ENCODE measurements at regions not wholly inside any gene's neighbourhood (a gene's known extent, or its start where the extent isn't known, plus 50 kb on each side); places are given as distances from the start of the nearest gene placed in this dataset.

- H3K4me3 ChIP-seq (replicated peaks in 1 of 2; ENCODE audit: low read depth in 2 of 2, low read length in 2 of 2): no peak overlapping the region
- no peak for TF ChIP-seq CTCF (IDR thresholded peaks at IDR 0.05; ENCODE audit: low read depth, low read length)
- DNase-seq (ENCODE audit: low read depth in 2 of 2): no peak
These were observed 97.2 kb upstream of the TMEM18 start for GRCh38 chr2:774436-774835.

DNA sequence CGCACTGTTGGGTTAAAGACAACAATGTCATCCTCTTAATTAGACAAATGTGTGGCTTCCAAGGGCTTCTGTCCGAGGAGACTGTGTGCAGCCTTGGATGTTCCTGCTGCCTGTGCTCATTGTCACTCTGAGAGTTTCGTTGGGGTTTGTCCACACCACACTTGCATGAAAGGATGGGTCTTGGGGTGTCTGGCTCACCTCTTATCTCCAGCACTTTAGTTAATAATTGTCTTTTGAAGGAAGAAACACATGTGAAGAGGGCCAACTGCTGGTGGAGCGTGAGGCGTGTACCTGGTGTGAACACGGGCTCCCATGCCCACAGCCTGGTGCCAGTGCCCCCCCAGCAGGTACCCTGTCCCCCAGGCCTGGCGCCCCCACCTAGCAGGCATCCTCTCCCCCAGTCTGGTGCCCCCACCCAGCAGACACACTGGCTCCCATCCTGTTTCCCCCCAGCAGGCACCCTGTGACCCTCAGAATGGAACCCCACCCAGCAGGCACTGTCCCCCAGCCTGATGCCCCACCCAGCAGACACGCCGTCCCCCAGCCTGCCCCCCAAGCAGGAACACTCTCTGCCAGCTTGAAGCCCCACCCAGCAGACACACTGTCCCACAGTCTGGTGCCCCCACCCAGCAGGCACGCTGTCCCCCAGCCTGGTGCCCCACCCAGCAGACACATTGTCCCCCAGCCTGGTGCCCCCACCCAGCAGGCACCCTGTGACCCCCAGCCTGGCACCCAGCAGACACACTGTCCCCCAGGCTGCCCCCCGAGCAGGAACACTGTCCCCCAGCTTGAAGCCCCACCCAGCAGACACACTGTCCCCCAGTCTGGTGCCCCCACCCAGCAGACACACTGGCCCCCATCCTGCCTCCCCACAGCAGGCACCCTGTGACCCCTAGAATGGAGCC, 96.3 kb upstream of the TMEM18 start:
- DNase-seq (ENCODE audit: low read depth in 2 of 2): no peak
- H3K4me3 ChIP-seq (replicated peaks in 1 of 2; ENCODE audit: low read depth in 2 of 2, low read length in 2 of 2): no peak overlapping the region
- TF ChIP-seq CTCF (IDR thresholded peaks at IDR 0.05; ENCODE audit: low read depth, low read length): no peak

GRCh38 chr2:771538-771937, 94.3 kb upstream of the TMEM18 start:
- no peak for DNase-seq (ENCODE audit: low read depth in 2 of 2)
- no peak overlapping the region for H3K4me3 ChIP-seq (replicated peaks in 1 of 2; ENCODE audit: low read depth in 2 of 2, low read length in 2 of 2)
- no peak for TF ChIP-seq CTCF (IDR thresholded peaks at IDR 0.05; ENCODE audit: low read depth, low read length)

GRCh38 chr2:770776-771175, 93.6 kb upstream of the TMEM18 start:
- no peak for TF ChIP-seq CTCF (IDR thresholded peaks at IDR 0.05; ENCODE audit: low read depth, low read length)
- DNase-seq (ENCODE audit: low read depth in 2 of 2): no peak
- H3K4me3 ChIP-seq (replicated peaks in 1 of 2; ENCODE audit: low read depth in 2 of 2, low read length in 2 of 2): no peak overlapping the region

GRCh38 chr2:769771-770170, 92.6 kb upstream of the TMEM18 start:
- no peak for DNase-seq (ENCODE audit: low read depth in 2 of 2)
- TF ChIP-seq CTCF (IDR thresholded peaks at IDR 0.05; ENCODE audit: low read depth, low read length): no peak
- H3K4me3 ChIP-seq (replicated peaks in 1 of 2; ENCODE audit: low read depth in 2 of 2, low read length in 2 of 2): no peak overlapping the region

- no peak for TF ChIP-seq CTCF (IDR thresholded peaks at IDR 0.05; ENCODE audit: low read depth, low read length)
- no peak for DNase-seq (ENCODE audit: low read depth in 2 of 2)
- no peak overlapping the region for H3K4me3 ChIP-seq (replicated peaks in 1 of 2; ENCODE audit: low read depth in 2 of 2, low read length in 2 of 2)
These were observed 91.2 kb upstream of the TMEM18 start for GRCh38 chr2:768451-768850.

Data from cardiac fibroblast (primary cell).